IPS-18a (cell line): ENCODE measurements at regions not wholly inside any gene's neighbourhood (a gene's known extent, or its start where the extent isn't known, plus 50 kb on each side); places are given as distances from the start of the nearest gene placed in this dataset.
"Not testable (repeated sequence)": the region's sequence is repeated elsewhere in the genome, so short reads cannot be mapped to it uniquely, and the experiment has no call there.

Source experiments
- H3K27ac ChIP-seq: one replicate; pipeline ENCODE4 v1.5.1; 2013; ENCODE audit warnings: low read length
- H3K27me3 ChIP-seq: one replicate; pipeline ENCODE4 v1.6.1; 2013; ENCODE audit warnings: mild to moderate bottlenecking, low read length; ENCODE audit not compliant: control insufficient read depth, insufficient read depth
- H3K36me3 ChIP-seq: one replicate; pipeline ENCODE4 v1.6.1; 2013; ENCODE audit warnings: low read depth, low read length; ENCODE audit not compliant: control insufficient read depth
- H3K4me1 ChIP-seq: one replicate; pipeline ENCODE4 v1.6.1; 2013; ENCODE audit warnings: low read depth, low read length; ENCODE audit not compliant: control insufficient read depth
- H3K4me3 ChIP-seq: one replicate; pipeline ENCODE4 v1.5.1; 2013; ENCODE audit warnings: low read length
- H3K9ac ChIP-seq: one replicate; pipeline ENCODE4 v1.6.1; 2013; ENCODE audit warnings: mild to moderate bottlenecking, low read length, moderate library complexity
- H3K9me3 ChIP-seq: one replicate; pipeline ENCODE4 v1.6.1; 2013; ENCODE audit warnings: low read depth, low read length; ENCODE audit not compliant: control insufficient read depth

DNA sequence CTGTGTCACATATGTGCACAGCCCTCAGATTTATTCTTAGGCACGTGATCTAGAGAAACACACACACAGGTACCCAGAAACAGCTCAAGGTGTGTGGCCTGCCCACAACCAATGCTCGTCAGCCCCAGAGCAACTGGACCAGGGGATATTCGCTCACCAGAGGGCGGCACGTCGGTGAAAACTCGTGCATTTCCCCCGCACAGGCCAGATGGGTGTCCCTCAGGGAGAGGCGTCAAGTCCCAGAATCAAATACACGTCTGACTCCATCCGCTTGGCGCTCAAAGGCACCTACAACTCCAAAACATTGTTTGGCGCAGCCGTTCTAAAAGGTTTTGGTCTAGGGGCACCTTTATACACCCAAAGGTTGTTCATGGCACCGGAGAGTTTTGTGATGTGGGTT is 429.0 kb downstream of the BRD1 start:
- H3K4me3 ChIP-seq = no peak overlapping the region
- no peaks in the 10 kb centered on the region for H3K9me3 ChIP-seq
- H3K27me3 ChIP-seq = no peaks in the 10 kb centered on the region
- H3K9ac ChIP-seq = no peak overlapping the region
- H3K4me1 ChIP-seq = no peaks in the 10 kb centered on the region
- no peak overlapping the region for H3K27ac ChIP-seq
- no peaks in the 10 kb centered on the region for H3K36me3 ChIP-seq

DNA sequence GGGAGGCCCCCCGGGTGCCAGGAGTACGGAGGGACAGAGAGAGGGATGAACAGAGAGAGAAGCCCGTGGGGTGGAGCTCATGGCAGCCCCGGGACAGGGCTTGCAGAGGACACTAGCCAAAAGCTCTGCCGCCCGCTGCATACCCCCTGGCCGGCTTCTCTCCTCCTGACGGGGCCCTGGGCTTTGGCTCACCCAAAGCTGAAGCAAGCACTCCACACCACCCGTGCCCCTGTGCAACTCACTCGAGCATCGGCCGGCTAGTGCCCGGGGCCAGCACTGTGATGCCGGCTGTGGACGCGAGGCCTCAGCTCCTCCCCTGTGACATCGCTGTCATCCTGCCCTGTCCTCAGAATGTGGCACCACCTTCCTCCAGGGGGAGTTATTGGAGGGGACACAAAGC is 429.6 kb downstream of the BRD1 start:
- Histone ChIP-seq H3K4me3 (no peak overlapping the region), H3K27ac (no peak overlapping the region), H3K36me3 (no peaks in the 10 kb centered on the region), H3K4me1 (no peaks in the 10 kb centered on the region), H3K27me3 (no peaks in the 10 kb centered on the region), H3K9ac (no peak overlapping the region), H3K9me3 (no peaks in the 10 kb centered on the region)

DNA sequence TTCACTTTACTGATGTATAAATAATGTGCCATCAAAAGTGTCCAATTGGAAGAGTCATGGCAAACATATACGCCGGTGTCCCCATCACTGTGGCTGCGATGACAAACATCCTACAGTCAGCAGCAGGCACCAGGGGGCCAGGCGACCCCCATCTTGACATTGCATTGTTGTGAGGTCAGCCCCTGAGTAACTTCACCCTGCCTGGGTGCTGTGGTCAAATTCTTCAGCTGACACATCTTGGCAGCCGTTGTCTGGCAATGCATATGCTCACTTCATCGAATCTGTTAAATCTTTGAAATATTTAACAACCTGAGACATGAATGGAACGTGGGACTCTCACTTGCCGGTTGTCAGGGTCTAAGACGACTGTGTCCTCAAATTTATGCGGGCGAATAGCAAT is 430.9 kb downstream of the BRD1 start:
- no peak overlapping the region for H3K27ac ChIP-seq
- no peaks in the 10 kb centered on the region for H3K4me1 ChIP-seq
- no peak overlapping the region for H3K9ac ChIP-seq
- no peak overlapping the region for H3K4me3 ChIP-seq
- H3K36me3 ChIP-seq = no peaks in the 10 kb centered on the region
- no peaks in the 10 kb centered on the region for H3K27me3 ChIP-seq
- no peaks in the 10 kb centered on the region for H3K9me3 ChIP-seq

DNA sequence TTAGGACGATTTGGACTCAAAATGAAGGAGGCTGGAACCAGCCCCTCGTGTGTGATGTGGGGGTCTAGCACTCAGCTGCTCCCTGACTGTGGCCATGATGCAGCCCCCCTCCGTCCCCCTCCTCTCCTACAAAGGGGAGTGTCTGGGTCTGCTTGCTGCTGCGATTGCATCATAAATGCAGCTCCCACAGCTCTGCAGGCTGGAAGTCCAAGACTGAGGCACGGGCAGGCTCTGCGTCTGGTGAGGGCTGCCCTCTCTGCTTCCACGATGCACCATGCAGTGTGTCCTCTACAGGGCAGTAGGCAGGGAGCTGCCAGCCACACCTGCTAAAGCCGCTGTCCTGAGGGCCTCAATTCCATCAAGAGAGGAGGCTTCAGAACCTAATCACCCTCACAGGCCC is 432.1 kb downstream of the BRD1 start:
- Histone ChIP-seq H3K4me3 (no peak overlapping the region), H3K9ac (no peak overlapping the region), H3K27me3 (no peaks in the 10 kb centered on the region), H3K4me1 (no peaks in the 10 kb centered on the region), H3K36me3 (no peaks in the 10 kb centered on the region), H3K9me3 (no peaks in the 10 kb centered on the region), H3K27ac (no peak overlapping the region)

DNA sequence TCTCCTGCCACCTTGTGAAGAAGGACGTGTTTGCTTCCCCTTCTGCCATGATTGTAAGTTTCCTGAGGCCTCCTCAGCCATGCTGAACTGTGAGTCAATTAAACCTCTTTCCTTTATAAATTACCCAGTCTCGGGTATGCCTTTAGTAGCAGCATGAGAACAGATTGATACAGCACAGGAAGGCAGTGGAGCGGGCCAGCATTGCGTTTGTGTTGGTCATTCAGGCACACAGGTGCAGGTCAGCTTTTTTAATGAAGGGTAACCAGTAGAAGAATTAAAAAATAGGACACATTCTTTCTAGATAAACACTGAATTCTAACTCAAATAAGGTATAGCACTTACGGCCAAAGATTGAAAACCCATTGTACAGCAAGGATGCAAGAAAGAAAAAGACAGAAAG is 432.6 kb downstream of the BRD1 start:
- not testable (repeated sequence) for H3K27me3 ChIP-seq, H3K9ac ChIP-seq, H3K27ac ChIP-seq, H3K4me3 ChIP-seq, H3K4me1 ChIP-seq, H3K9me3 ChIP-seq, H3K36me3 ChIP-seq

- no peaks in the 10 kb centered on the region for H3K4me1 ChIP-seq
- H3K36me3 ChIP-seq = no peaks in the 10 kb centered on the region
- no peaks in the 10 kb centered on the region for H3K9me3 ChIP-seq
- H3K27me3 ChIP-seq = no peaks in the 10 kb centered on the region
- no peak overlapping the region for H3K27ac ChIP-seq
- no peak overlapping the region for H3K4me3 ChIP-seq
- no peak overlapping the region for H3K9ac ChIP-seq
Measured at GRCh38 chr22:49394116-49394785, 433.4 kb downstream of the BRD1 start.

GRCh38 chr22:49393526-49393925 is 434.1 kb downstream of the BRD1 start:
- Histone ChIP-seq H3K9ac (no peak overlapping the region), H3K4me1 (no peaks in the 10 kb centered on the region), H3K9me3 (no peaks in the 10 kb centered on the region), H3K27me3 (no peaks in the 10 kb centered on the region), H3K4me3 (no peak overlapping the region), H3K36me3 (no peaks in the 10 kb centered on the region), H3K27ac (no peak overlapping the region)

- no peaks in the 10 kb centered on the region for H3K36me3 ChIP-seq
- H3K27me3 ChIP-seq = no peaks in the 10 kb centered on the region
- no peaks in the 10 kb centered on the region for H3K4me1 ChIP-seq
- H3K9me3 ChIP-seq = no peaks in the 10 kb centered on the region
- no peak overlapping the region for H3K27ac ChIP-seq
- H3K9ac ChIP-seq = no peak overlapping the region
- H3K4me3 ChIP-seq = no peak overlapping the region
Measured at GRCh38 chr22:49392841-49393510, 434.7 kb downstream of the BRD1 start.

DNA sequence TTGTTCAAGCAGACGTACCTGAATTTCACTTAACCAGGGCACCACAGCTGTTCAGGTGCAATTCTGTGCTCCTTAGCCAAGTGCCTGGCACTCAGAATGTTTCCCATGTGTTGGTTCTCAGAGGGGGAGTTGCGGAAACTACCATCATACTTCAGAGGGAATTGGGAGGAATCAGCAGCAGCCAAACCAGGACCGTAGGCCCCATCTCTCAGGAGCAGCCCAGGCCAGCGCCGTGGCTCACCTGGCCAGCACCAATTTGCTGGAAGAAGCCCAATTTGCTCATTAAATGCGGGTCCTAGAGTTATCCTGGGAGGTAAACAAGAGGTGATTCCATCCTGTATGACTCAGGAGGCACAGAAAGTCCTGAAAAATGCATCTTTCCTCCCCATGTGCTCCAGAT is 435.4 kb downstream of the BRD1 start:
- H3K27me3 ChIP-seq = no peaks in the 10 kb centered on the region

GRCh38 chr22:49391436-49391835 is 436.2 kb downstream of the BRD1 start:
- H3K27ac ChIP-seq = no peak overlapping the region
- no peaks in the 10 kb centered on the region for H3K36me3 ChIP-seq
- H3K27me3 ChIP-seq = no peaks in the 10 kb centered on the region
- no peaks in the 10 kb centered on the region for H3K4me1 ChIP-seq
- H3K9me3 ChIP-seq = no peaks in the 10 kb centered on the region
- no peak overlapping the region for H3K9ac ChIP-seq
- no peak overlapping the region for H3K4me3 ChIP-seq

More for the DNA sequence above, 435.4 kb downstream of the BRD1 start:
- Histone ChIP-seq H3K27ac (no peak overlapping the region), H3K36me3 (no peaks in the 10 kb centered on the region), H3K9me3 (no peaks in the 10 kb centered on the region), H3K4me1 (no peaks in the 10 kb centered on the region), H3K4me3 (no peak overlapping the region), H3K9ac (no peak overlapping the region)

DNA sequence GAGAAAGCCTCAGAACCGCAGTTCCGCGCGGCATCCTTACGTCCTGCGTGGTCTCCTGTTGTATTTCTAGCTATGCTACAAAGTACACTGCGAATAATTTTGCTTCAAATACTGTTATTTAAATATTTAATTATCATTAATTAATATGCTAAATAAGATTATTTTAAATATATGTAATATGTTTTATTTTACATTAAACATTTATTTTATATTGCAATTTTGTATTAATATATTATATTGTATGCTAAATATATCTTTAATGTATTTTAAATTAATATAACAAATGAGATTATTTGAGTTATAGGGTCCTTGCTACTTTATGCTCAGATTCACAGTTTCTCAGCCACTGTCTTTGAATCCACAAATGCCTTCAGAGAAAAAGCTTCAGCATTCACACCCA is 436.7 kb downstream of the BRD1 start:
- Histone ChIP-seq H3K27me3 (no peaks in the 10 kb centered on the region), H3K4me3 (no peak overlapping the region), H3K27ac (no peak overlapping the region), H3K9ac (no peak overlapping the region), H3K4me1 (no peaks in the 10 kb centered on the region), H3K9me3 (no peaks in the 10 kb centered on the region), H3K36me3 (no peaks in the 10 kb centered on the region)

DNA sequence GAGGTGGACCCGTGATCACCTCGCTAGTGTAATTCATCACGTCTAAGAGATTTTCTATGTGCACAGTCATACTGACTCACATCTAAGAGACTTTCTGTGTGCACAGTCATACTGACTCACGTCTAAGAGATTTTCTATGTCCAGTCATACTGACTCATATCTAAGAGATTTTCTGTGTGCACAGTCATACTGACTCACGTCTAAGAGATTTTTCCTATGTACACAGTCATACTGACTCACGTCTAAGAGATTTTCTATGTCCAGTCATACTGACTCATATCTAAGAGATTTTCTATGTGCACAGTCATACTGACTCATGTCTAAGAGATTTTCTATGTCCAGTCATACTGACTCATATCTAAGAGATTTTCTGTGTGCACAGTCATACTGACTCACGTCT is 443.8 kb downstream of the BRD1 start:
- not testable (repeated sequence) for H3K9me3 ChIP-seq

More for the DNA sequence above, 443.8 kb downstream of the BRD1 start:
- not testable (repeated sequence) for H3K4me1 ChIP-seq, H3K27ac ChIP-seq, H3K9ac ChIP-seq, H3K4me3 ChIP-seq, H3K27me3 ChIP-seq, H3K36me3 ChIP-seq
